AG20443 (cell line): ENCODE measurements at regions not wholly inside any gene's neighbourhood (a gene's known extent, or its start where the extent isn't known, plus 50 kb on each side); places are given as distances from the start of the nearest gene placed in this dataset.

Experiments
- DNase-seq: peaks from one replicate; pipeline ENCODE4 v3.0.0; 2012; ENCODE audit warnings: low spot score, mixed read lengths

DNA sequence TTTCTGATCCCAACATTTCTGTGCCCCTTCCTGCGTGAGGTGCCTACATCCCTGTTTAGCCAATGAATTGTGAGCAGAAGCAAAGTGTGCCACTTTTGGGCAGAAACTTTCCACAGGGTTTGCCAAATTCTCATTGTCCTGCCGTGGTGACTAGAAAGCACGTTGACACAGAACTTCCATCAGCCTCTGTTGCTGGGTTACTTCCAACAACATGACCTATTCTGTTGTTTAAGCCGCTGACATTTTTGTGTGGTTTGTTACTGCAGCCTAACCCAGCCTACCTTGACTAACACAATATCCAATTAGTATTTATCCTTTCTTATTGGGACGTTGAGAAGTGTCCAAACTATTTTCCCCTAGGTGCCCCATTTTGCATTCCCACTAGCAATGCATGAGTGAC lies 136.8 kb downstream of the URB2 start:
- DNase-seq, result no peak

DNA sequence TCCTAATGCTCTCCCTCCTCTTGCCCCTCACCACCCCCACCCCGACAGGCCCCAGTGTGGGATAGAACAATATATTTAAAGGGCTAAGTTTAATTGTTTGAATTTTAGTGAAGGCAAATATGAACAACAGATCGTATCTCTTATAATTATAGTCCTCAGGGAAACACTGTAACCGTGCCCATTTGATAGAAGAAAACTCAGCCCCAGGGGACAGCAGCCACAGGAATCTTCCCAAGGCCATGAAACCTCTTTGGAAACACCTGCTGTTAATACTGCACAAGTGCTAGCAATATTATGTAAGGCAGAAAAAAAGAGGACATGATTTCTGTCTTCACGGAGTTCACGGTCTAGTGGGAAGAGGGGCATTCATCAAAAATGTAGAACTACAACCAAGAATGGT lies 142.2 kb downstream of the URB2 start:
- DNase-seq, result no peak

GRCh38 chr1:229769006-229769405 lies 143.0 kb downstream of the URB2 start:
- no peak for DNase-seq

- no peak for DNase-seq
Measured at GRCh38 chr1:229769809-229770208, 143.8 kb downstream of the URB2 start.

GRCh38 chr1:229778794-229779193 lies 152.7 kb downstream of the URB2 start:
- no peak for DNase-seq

DNA sequence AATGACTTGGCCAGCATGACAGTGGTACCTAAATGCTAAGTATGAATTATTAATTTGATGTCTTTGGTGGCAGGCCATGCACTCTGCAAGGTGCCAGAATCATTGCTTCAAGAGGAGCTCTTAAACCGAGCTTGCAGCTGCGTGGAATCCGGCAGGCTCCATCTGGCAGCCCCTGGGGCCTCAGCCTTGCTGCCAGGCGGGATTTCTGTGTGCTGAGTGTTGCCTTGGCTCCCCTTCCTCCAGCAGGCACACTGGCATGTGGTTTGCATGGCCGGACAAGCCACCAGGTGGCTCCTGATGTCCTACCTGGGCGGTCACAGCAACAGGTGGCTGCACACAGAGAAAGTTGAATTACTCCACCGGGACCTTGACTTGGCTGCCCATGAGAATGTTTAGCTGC lies 155.4 kb downstream of the URB2 start:
- DNase-seq, result no peak

- no peak for DNase-seq
Measured at GRCh38 chr1:229782469-229782868, 156.4 kb downstream of the URB2 start.

GRCh38 chr1:229784834-229785233 lies 158.8 kb downstream of the URB2 start:
- no peak for DNase-seq

DNA sequence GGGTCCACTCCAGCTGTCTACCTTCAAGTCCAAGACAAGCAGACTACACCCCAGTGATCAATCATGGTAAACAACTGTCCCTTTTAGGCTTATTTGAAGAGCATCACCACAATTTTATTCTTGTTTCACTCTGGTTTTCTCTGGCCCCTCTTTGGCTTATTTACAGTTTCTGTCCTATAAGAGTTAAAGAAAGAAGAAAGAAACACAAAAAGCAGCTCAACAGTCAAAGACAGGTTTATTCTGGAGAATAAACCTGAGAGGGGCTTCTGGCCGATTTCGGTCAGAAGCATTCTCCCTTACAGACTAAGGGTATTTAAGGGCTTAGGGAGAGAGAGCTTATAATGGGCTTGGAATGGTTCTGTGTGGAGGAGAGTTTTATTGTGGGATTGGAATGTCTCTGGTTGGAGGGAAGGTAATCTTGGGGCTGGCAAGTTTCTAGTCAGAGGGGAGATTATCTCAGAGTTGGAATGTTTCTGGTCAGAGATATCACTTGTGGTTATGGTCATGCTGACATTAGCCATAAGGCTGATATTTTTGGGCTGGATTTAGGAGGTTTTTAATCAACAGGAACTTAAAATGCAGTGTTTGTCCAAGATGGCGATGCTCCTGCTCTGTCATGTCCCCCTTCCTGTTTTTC lies 161.0 kb downstream of the URB2 start:
- no peak for DNase-seq

DNA sequence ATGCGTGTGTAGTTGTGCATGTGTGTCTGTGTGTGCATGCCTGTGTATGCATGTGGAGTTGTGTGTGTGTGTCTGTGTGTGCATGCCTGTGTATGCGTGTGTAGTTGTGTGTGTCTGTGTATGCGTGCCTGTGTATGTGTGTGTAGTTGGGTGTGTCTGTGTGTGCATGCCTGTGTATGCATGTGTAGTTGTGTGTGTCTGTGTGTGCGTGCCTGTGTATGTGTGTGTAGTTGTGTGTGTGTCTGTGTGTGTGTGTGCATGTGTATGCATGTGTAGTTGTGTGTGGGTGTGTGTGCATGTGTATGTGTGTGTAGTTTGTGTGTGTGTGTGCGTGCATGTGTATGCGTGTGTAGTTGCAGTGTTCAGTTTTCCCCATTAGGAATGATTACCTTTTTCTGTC lies 162.0 kb downstream of the URB2 start:
- no peak for DNase-seq

GRCh38 chr1:229792012-229792975 lies 166.2 kb downstream of the URB2 start:
- no peak for DNase-seq

DNA sequence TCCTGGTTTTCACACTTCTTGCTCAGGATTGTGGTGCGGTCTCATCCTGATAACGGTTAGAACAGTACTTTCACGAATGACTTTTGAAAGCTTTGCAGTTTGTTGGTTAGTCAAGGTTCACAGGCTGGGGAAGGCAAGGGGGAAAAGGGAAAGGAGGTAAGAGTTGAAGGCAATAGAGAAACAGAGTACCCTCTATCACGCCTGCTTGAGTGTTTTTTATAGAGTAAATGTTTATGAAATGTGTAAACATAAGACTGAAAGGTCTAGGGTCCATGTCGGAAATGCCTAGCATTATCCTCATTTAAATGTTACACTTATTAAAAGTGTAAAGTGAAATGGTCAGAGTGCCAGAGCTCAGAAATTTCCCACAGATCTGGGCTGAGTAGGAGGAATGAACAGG lies 167.4 kb downstream of the URB2 start:
- no peak for DNase-seq

DNA sequence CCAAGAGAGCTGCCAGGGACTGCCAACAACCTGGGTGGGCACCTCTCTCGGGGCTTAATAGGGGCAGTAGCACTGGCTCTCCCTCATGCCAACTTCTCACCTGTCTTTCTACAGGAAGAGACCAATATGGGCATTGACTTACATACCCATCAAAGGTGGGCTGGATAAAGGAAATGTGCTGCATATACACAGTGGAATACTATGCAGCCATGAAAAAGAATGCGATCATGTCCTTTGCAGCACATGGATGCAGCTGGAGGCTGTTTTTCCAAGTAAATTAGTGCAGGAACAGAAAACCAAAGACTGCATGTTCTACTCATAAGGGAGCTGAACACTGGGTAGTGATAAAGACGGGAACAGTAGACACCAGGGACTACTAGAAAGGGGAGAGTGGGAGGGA lies 172.5 kb downstream of the URB2 start:
- DNase-seq, result no peak

- DNase-seq, result no peak
Measured at GRCh38 chr1:229803626-229804217, 177.7 kb downstream of the URB2 start.

- DNase-seq, result no peak
Measured at GRCh38 chr1:229808272-229808671, 182.2 kb downstream of the URB2 start.

- no peak for DNase-seq
Measured at GRCh38 chr1:229810140-229810539, 184.1 kb downstream of the URB2 start.

- no peak for DNase-seq
Measured at GRCh38 chr1:229810961-229811360, 184.9 kb downstream of the URB2 start.

GRCh38 chr1:229812148-229812547 lies 186.1 kb downstream of the URB2 start:
- no peak for DNase-seq

DNA sequence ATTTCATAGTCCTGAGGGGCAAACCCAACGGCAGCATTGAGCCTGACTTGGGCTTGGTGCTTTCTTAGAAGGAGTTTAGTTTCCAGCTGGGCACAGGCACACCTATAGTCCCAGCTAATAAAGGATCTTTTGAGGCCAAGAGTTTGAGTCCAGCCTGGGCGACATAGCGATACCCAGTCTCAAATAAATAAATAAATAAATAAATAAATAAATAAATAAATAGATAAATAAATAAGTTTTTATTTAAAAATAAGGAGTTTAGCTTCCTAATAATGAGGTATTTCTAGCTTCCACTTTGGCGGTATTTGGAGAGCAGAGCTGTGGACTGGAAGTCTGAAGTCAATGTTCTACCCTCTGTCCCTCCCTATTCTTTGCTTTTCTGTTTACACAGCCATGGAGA lies 186.6 kb downstream of the URB2 start:
- no peak for DNase-seq

- no peak for DNase-seq
Measured at GRCh38 chr1:229815076-229815475, 189.0 kb downstream of the URB2 start.

DNA sequence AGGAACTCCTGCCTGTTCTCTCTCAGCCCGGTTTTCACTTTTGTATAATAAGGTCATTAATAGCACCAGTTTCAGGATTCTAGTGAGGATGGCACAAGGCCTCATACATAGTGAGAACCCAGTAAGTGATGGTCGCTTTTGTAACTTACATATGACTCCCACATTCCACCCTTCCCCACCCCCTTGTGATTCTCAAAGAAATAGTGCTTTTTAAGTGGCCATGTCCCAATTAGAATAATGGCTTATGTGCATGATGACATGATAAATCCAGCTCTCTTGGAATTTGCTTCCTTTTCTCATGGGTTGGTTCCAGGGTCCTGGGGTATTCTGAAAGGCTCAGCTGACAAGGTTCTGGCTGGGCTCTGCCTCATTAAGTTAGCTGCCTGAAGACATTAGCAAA lies 189.9 kb downstream of the URB2 start:
- no peak for DNase-seq

DNA sequence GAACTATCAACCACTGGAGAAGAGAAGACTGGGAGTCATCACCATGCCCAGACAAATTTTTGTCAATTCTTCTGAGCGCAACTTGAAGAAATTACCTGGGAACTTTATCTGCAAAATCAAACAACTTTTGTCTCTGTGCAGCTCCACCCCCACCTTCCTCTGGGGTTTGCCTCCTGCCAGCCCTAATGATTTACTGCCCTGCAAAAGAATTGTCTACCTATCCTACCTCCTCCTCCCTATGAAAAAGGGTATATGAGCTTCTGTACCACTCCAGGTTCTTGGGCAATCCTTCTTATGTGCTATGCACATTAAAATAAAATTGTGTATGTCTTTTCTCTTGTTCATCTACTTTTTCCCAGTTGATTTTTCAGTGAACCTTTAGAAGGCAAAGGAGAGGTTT lies 191.9 kb downstream of the URB2 start:
- DNase-seq, result no peak

GRCh38 chr1:229819091-229819490 lies 193.0 kb downstream of the URB2 start:
- no peak for DNase-seq
